ENCODE measurements at regions not wholly inside any gene's neighbourhood (a gene's known extent, or its start where the extent isn't known, plus 50 kb on each side); places are given as distances from the start of the nearest gene placed in this dataset.
A peak's percentile ranks its signal among the peaks of the same experiment; 100 is the strongest.
"Not testable (repeated sequence)": the region's sequence is repeated elsewhere in the genome, so short reads cannot be mapped to it uniquely, and the experiment has no call there.

- intact Hi-C loops (cut with DNase I, micrococcal nuclease), result no loop called here
- no peak for DNase-seq
- Histone ChIP-seq H3K36me3 (ENCODE audit: low read depth) (no peaks in the 10 kb centered on the region), H3K4me1 (ENCODE audit: low read depth) (no peaks in the 10 kb centered on the region), H3K4me3 (no peak overlapping the region), H3K9me3 (no peaks in the 10 kb centered on the region)
- ATAC-seq, result no peak
- TF ChIP-seq, protein P1, sequence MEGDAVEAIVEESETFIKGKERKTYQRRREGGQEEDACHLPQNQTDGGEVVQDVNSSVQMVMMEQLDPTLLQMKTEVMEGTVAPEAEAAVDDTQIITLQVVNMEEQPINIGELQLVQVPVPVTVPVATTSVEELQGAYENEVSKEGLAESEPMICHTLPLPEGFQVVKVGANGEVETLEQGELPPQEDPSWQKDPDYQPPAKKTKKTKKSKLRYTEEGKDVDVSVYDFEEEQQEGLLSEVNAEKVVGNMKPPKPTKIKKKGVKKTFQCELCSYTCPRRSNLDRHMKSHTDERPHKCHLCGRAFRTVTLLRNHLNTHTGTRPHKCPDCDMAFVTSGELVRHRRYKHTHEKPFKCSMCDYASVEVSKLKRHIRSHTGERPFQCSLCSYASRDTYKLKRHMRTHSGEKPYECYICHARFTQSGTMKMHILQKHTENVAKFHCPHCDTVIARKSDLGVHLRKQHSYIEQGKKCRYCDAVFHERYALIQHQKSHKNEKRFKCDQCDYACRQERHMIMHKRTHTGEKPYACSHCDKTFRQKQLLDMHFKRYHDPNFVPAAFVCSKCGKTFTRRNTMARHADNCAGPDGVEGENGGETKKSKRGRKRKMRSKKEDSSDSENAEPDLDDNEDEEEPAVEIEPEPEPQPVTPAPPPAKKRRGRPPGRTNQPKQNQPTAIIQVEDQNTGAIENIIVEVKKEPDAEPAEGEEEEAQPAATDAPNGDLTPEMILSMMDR (IDR thresholded peaks at IDR 0.05), result no peak
These were observed 280.9 kb upstream of the PRKX start for GRCh38 chrX:3994315-3994714.

DNA sequence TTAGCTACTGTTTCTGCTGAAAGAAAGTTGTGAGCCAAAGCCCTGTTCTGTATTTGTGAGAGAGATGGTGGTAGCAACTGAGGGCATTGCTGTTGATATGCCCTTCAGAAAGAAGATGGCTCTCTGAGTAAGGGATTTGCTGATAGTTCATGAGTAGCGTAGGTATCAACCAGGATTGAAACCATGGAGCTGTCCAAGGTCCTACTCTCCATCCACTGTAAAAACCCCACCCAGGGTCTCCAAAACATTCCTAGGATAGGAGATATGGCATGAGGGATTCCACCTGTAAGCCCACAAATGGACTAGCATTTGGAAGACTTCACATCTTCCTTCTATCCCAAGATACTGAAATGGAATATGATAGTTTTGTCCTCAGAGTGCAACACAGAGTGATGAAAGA lies 277.1 kb upstream of the PRKX start:
- no peak for DNase-seq
- ATAC-seq, result no peak
- no peak overlapping the region for H3K4me3 ChIP-seq
- intact Hi-C loops (cut with DNase I, micrococcal nuclease), result no loop called here
- TF ChIP-seq, protein P1 (IDR thresholded peaks at IDR 0.05), result no peak
- no peaks in the 10 kb centered on the region for H3K36me3 ChIP-seq (ENCODE audit: low read depth)
- no peaks in the 10 kb centered on the region for H3K4me1 ChIP-seq (ENCODE audit: low read depth)
- no peaks in the 10 kb centered on the region for H3K9me3 ChIP-seq

GRCh38 chrX:3972104-3972858 lies 258.8 kb upstream of the PRKX start:
- peak in 1 of 3 donors; percentile 1 for DNase-seq
- H3K4me1 ChIP-seq (ENCODE audit: low read depth); H3K4me3 ChIP-seq; ATAC-seq; H3K36me3 ChIP-seq (ENCODE audit: low read depth); intact Hi-C loops (cut with DNase I, micrococcal nuclease); H3K9me3 ChIP-seq: not testable (repeated sequence)

GRCh38 chrX:3968749-3969148 lies 255.3 kb upstream of the PRKX start:
- no peak overlapping the region for H3K4me3 ChIP-seq
- H3K9me3 ChIP-seq, result no peaks in the 10 kb centered on the region
- no peaks in the 10 kb centered on the region for H3K36me3 ChIP-seq (ENCODE audit: low read depth)
- ATAC-seq (no peak), DNase-seq (no peak)
- H3K4me1 ChIP-seq (ENCODE audit: low read depth), result no peaks in the 10 kb centered on the region
- TF ChIP-seq, protein P1 (IDR thresholded peaks at IDR 0.05), result no peak
- intact Hi-C loops (cut with DNase I, micrococcal nuclease), result no loop called here

DNA sequence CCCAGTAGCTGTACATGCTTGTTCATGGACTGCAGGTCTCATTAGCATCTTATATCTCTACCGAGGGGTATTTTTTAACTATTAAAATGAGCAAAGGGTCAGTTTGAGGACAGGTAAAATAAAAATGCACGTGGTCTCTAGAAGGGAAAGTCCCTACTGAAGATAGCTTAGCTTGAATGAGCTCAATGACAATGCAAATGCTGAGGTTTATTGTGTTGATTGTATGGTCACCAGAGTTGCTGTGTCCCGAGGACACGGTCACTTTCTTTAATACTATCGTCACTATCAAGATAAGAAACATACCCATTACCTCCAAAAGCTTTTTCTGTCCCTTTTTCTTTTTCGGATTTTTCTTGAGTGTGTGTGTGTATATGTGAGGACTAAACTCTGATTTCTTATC lies 250.5 kb upstream of the PRKX start:
- no peaks in the 10 kb centered on the region for H3K9me3 ChIP-seq
- H3K36me3 ChIP-seq (ENCODE audit: low read depth), result no peaks in the 10 kb centered on the region
- ATAC-seq, result no peak
- DNase-seq, result no peak
- intact Hi-C loops (cut with DNase I, micrococcal nuclease), result no loop called here
- H3K4me3 ChIP-seq, result no peak overlapping the region
- H3K4me1 ChIP-seq (ENCODE audit: low read depth), result no peaks in the 10 kb centered on the region
- TF ChIP-seq, protein P1 (IDR thresholded peaks at IDR 0.05), result no peak

GRCh38 chrX:3962511-3963311 lies 249.3 kb upstream of the PRKX start:
- H3K4me1 ChIP-seq (ENCODE audit: low read depth), result no peaks in the 10 kb centered on the region
- no peaks in the 10 kb centered on the region for H3K9me3 ChIP-seq
- TF ChIP-seq, protein P1 (IDR thresholded peaks at IDR 0.05), result no peak
- peak in 1 of 3 donors; percentile 17 for DNase-seq
- H3K36me3 ChIP-seq (ENCODE audit: low read depth), result no peaks in the 10 kb centered on the region
- intact Hi-C loops (cut with DNase I, micrococcal nuclease), result no loop called here
- H3K4me3 ChIP-seq, result no peak overlapping the region
- peak; percentile 31 for ATAC-seq

Data from mucosa of descending colon (tissue), 3 donors.